Endothelial cell of umbilical vein (primary cell): ENCODE measurements at regions not wholly inside any gene's neighbourhood (a gene's known extent, or its start where the extent isn't known, plus 50 kb on each side); places are given as distances from the start of the nearest gene placed in this dataset.

Experiments used
- BruUV-seq: library from RNA; stranded (reverse); fragments of 400-500 nt; replicated peaks from 2 replicates; lab custom pipeline; 2021; lab: Mats Ljungman, UMichigan
- CTCF ChIA-PET: fragments of 300-600, 350-600 bp; sonication (Branson Sonifier 250); formaldehyde crosslinking; loops from one replicate; lab custom pipeline; 2021; ENCODE audit warnings: antibody characterized with exemption, inconsistent platforms; lab: Charles Lee
- POLR2A ChIA-PET: fragments of 300-600, 350-600 bp; sonication (Branson Sonifier 250); formaldehyde crosslinking; loops from one replicate; lab custom pipeline; 2021; ENCODE audit warnings: antibody characterized with exemption, inconsistent platforms; lab: Charles Lee
- DNase-seq: peaks from one replicate; pipeline ENCODE4 v3.0.0-alpha.2; 2011; ENCODE audit warnings: low read depth, low spot score
- FAIRE-seq: peaks from 2 replicates; lab custom pipeline; 2011; peaks lifted over from hg19 to GRCh38; lab: Jason Lieb, UNC
- H2AFZ ChIP-seq: 2 replicates; pipeline ENCODE4 v1.6.0; 2012; ENCODE audit warnings: low read depth, low read length, control low read depth, inconsistent platforms
- H3K27ac ChIP-seq: 2 replicates; pipeline ENCODE4 v1.5.1; 2011; ENCODE audit warnings: low read depth, mild to moderate bottlenecking, control low read depth, low read length, moderate library complexity; ENCODE audit not compliant: insufficient read depth
- H3K27me3 ChIP-seq, 2 experiments: 2 replicates each; pipeline versions ENCODE4 v1.6.0 to v1.6.1; 2011; ENCODE audit warnings: low read length in 2 of 2, mixed read lengths in 1 of 2; ENCODE audit not compliant: control insufficient read depth in 2 of 2, insufficient read depth in 2 of 2
- H3K36me3 ChIP-seq, 2 experiments: 2 replicates in 1 of 2; 3 replicates in 1 of 2; pipeline ENCODE4 v1.5.1; 2011; ENCODE audit warnings: low read length in 2 of 2, mild to moderate bottlenecking in 1 of 2, moderate library complexity in 1 of 2; ENCODE audit not compliant: control insufficient read depth in 2 of 2, insufficient read depth in 2 of 2; ENCODE audit errors: extremely low read depth in 1 of 2
- H3K4me1 ChIP-seq: 3 replicates; pipeline ENCODE4 v1.5.1; 2011; ENCODE audit warnings: mild to moderate bottlenecking, low read length; ENCODE audit not compliant: control insufficient read depth, insufficient read depth; ENCODE audit errors: extremely low read depth
- H3K4me2 ChIP-seq: 2 replicates; pipeline ENCODE4 v1.6.1; 2011; ENCODE audit warnings: low read length, control low read depth, mixed read lengths; ENCODE audit not compliant: insufficient read depth
- H3K4me3 ChIP-seq, 3 experiments: fragments of 200-600 bp in 1 of 3; sonication (generic), shearing (Covaris generic) in 1 of 3; replicated peaks in 1 of 3; 2 replicates each; pipeline ENCODE4 v1.5.1; 2011 to 2016; ENCODE audit warnings: control low read depth in 3 of 3, low read length in 3 of 3, mild to moderate bottlenecking in 2 of 3, inconsistent platforms in 1 of 3, low read depth in 1 of 3, moderate library complexity in 1 of 3; ENCODE audit not compliant: insufficient read depth in 1 of 3
- H3K79me2 ChIP-seq: 2 replicates; pipeline ENCODE4 v1.6.0; 2012; ENCODE audit warnings: low read length, inconsistent platforms; ENCODE audit not compliant: control insufficient read depth, insufficient read depth
- H3K9ac ChIP-seq: replicated peaks from 2 replicates; pipeline ENCODE3; 2011; ENCODE audit warnings: low read length, control low read depth; ENCODE audit not compliant: insufficient read depth; ENCODE audit errors: extremely low read depth
- H3K9me1 ChIP-seq: replicated peaks from 3 replicates; pipeline ENCODE4 v1.6.0; 2011; ENCODE audit warnings: mild to moderate bottlenecking, low read length; ENCODE audit not compliant: control insufficient read depth, insufficient read depth; ENCODE audit errors: extremely low read depth
- H3K9me3 ChIP-seq: replicated peaks from 2 replicates; pipeline ENCODE4 v1.5.1; 2012; ENCODE audit warnings: low read length, inconsistent platforms; ENCODE audit not compliant: control insufficient read depth, insufficient read depth
- H4K20me1 ChIP-seq: replicated peaks from 2 replicates; pipeline ENCODE3; 2011; ENCODE audit warnings: mild to moderate bottlenecking, low read length; ENCODE audit not compliant: control insufficient read depth, insufficient read depth; ENCODE audit errors: extremely low read depth
- EZH2 ChIP-seq: IDR thresholded peaks from 2 replicates; pipeline ENCODE4 v1.6.1; 2012; ENCODE audit warnings: borderline replicate concordance, low read depth, mild to moderate bottlenecking, moderate library complexity, low read length, inconsistent platforms; ENCODE audit not compliant: severe bottlenecking
- FOS ChIP-seq: IDR thresholded peaks from 2 replicates; pipeline ENCODE4 v1.6.1; 2011; ENCODE audit warnings: mild to moderate bottlenecking, low read length, moderate library complexity, borderline replicate concordance; ENCODE audit not compliant: insufficient read depth
- GATA2 ChIP-seq: IDR thresholded peaks from 2 replicates; pipeline ENCODE4 v1.7.0; 2011; ENCODE audit warnings: low read depth, mild to moderate bottlenecking, moderate library complexity, mixed read lengths, low read length; ENCODE audit not compliant: insufficient read length, insufficient read depth
- JUN ChIP-seq: IDR thresholded peaks from 2 replicates; pipeline ENCODE4 v1.6.1; 2011; ENCODE audit warnings: borderline replicate concordance, low read depth; ENCODE audit not compliant: insufficient read length, insufficient read depth
- MYC ChIP-seq: IDR thresholded peaks from one replicate; pipeline ENCODE4 v1.6.1; 2011; ENCODE audit warnings: mild to moderate bottlenecking, low read depth, low read length
- POLR2A ChIP-seq: IDR thresholded peaks from 2 replicates; pipeline ENCODE4 v1.6.1; 2012; ENCODE audit warnings: low read depth, mild to moderate bottlenecking, control low read depth, low read length
- POLR2AphosphoS5 ChIP-seq: IDR thresholded peaks from 2 replicates; pipeline ENCODE4 v1.6.1; 2012; ENCODE audit warnings: low read depth, mild to moderate bottlenecking, control low read depth, low read length, moderate library complexity; ENCODE audit not compliant: insufficient read depth
- dilution Hi-C: fragments of 300-500 bp; cut with MboI; formaldehyde crosslinking; loops from one replicate; pipeline ENCODE4 v1.15.0; 2019; ENCODE audit warnings: low sequenced_read_pairs; ENCODE audit not compliant: extremely low pct_ligation_motif_present
- intact Hi-C: fragments of 100-400 bp; cut with micrococcal nuclease; formaldehyde crosslinking; loops from one replicate; pipeline ENCODE4 v1.10.0; 2022
- TF ChIP-seq, protein P1 (sequence below), 2 donors: IDR thresholded peaks; 1 replicate in 1 of 2; 2 replicates in 1 of 2; pipeline ENCODE4 v1.5.1; 2011; ENCODE audit warnings: low read length in 2 of 2, mild to moderate bottlenecking in 2 of 2, moderate library complexity in 2 of 2, control low read depth in 1 of 2, inconsistent platforms in 1 of 2, low read depth in 1 of 2; ENCODE audit not compliant: insufficient read depth in 1 of 2; ENCODE audit errors: extremely low read depth in 1 of 2
- TF ChIP-seq, protein P2 (sequence below): IDR thresholded peaks from 2 replicates; pipeline ENCODE4 v1.6.1; 2011; ENCODE audit not compliant: insufficient read depth, insufficient read length

DNA sequence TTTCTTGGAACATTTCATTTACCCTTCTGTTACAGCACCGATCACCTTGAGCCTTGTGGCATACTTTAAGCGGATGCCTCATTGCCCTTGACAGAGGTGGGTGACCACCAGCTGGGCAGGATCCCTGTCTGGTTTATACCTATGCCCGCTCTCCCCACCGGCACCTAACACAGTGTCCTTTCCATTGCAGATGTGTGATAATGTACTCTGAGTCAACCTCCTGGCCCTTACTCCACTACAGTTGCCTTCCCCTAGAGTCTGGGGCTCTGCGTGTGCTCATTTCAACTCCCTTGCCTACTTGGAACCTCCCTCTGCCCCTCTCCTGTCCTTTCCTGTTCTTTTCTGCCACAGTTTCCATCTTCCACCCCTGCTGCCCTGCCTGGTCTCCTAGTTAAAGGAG lies 60.2 kb upstream of the MED13 start:
- no TSS peak for BruUV-seq
- Histone ChIP-seq H3K4me1 (no peaks in the 10 kb centered on the region), H3K4me3 (no peak overlapping the region), H2AFZ (no peak overlapping the region), H3K27ac (no peak overlapping the region), H3K9me3 (no peaks in the 10 kb centered on the region), H3K9me1 (no peaks in the 10 kb centered on the region), H3K36me3 (no peaks in the 10 kb centered on the region), H3K9ac (no peak overlapping the region), H3K4me2 (no peak overlapping the region), H4K20me1 (no peaks in the 10 kb centered on the region), H3K27me3 (peaks cover 0 to 2% of the 10 kb centered on the region in 2 experiments), H3K79me2 (no peaks in the 10 kb centered on the region)
- intact Hi-C loops (no loop called here), dilution Hi-C loops (no loop called here)
- FAIRE-seq (no peak), DNase-seq (no peak)
- POLR2A ChIA-PET, result no interaction called here
- TF ChIP-seq JUN (no peak), POLR2AphosphoS5 (no peak), FOS (no peak), EZH2 (no peak), MYC (no peak), POLR2A (no peak), GATA2 (no peak)
- TF ChIP-seq, protein P1, sequence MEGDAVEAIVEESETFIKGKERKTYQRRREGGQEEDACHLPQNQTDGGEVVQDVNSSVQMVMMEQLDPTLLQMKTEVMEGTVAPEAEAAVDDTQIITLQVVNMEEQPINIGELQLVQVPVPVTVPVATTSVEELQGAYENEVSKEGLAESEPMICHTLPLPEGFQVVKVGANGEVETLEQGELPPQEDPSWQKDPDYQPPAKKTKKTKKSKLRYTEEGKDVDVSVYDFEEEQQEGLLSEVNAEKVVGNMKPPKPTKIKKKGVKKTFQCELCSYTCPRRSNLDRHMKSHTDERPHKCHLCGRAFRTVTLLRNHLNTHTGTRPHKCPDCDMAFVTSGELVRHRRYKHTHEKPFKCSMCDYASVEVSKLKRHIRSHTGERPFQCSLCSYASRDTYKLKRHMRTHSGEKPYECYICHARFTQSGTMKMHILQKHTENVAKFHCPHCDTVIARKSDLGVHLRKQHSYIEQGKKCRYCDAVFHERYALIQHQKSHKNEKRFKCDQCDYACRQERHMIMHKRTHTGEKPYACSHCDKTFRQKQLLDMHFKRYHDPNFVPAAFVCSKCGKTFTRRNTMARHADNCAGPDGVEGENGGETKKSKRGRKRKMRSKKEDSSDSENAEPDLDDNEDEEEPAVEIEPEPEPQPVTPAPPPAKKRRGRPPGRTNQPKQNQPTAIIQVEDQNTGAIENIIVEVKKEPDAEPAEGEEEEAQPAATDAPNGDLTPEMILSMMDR (IDR thresholded peaks at IDR 0.05; ENCODE audit: extremely low read depth in 1 of 2, insufficient read depth in 1 of 2, low read depth in 1 of 2, low read length in 2 of 2), result no peak
- TF ChIP-seq, protein P2, sequence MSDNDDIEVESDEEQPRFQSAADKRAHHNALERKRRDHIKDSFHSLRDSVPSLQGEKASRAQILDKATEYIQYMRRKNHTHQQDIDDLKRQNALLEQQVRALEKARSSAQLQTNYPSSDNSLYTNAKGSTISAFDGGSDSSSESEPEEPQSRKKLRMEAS, result no peak
- CTCF ChIA-PET, result no interaction called here
